ENCODE measurements at regions not wholly inside any gene's neighbourhood (a gene's known extent, or its start where the extent isn't known, plus 50 kb on each side); places are given as distances from the start of the nearest gene placed in this dataset.

- TF ChIP-seq EZH2 (IDR thresholded peaks at IDR 0.05; ENCODE audit: low read length, missing control alignments) (no peak), CTCF (conservative IDR thresholded peaks at IDR 0.05 in 1 of 2, IDR thresholded peaks at IDR 0.05 in 1 of 2; ENCODE audit: low read depth in 1 of 2, low read length in 2 of 2) (no peak)
Measured at GRCh38 chr4:154065368-154065767, 276.5 kb upstream of the SFRP2 start.
